HEK293 (cell line): ENCODE measurements at regions not wholly inside any gene's neighbourhood (a gene's known extent, or its start where the extent isn't known, plus 50 kb on each side); places are given as distances from the start of the nearest gene placed in this dataset.

Experiments
- CTCF ChIA-PET: fragments of 350-600 bp; formaldehyde crosslinking; extraction: SDS; loops from one replicate; lab custom pipeline; 2021; ENCODE audit warnings: antibody characterized with exemption; lab: Yijun Ruan, JAX
- POLR2A ChIA-PET: fragments of 300-600 bp; formaldehyde crosslinking; extraction: SDS; loops from one replicate; lab custom pipeline; 2020; ENCODE audit warnings: antibody characterized with exemption, inconsistent platforms; lab: Yijun Ruan, JAX
- H3K27ac ChIP-seq: fragments of 200-500 bp; sonication (Bioruptor generic); 2 replicates; pipeline ENCODE4 v1.5.1; 2014; ENCODE audit warnings: low read depth, low read length, control low read depth, inconsistent platforms; ENCODE audit errors: extremely low read depth
- H3K36me3 ChIP-seq, 2 experiments: fragments of 200-500 bp in 1 of 2; sonication (Bioruptor generic) in 1 of 2; 1 replicate in 1 of 2; 2 replicates in 1 of 2; pipeline ENCODE4 v1.5.1; 2014 to 2017; ENCODE audit warnings: inconsistent platforms in 2 of 2, low read length in 2 of 2; ENCODE audit not compliant: control insufficient read depth in 2 of 2, insufficient read depth in 1 of 2
- H3K4me1 ChIP-seq: fragments of 200-500 bp; sonication (Bioruptor generic); 2 replicates; pipeline ENCODE4 v1.5.1; 2014; ENCODE audit warnings: mild to moderate bottlenecking, low read length, inconsistent platforms; ENCODE audit not compliant: control insufficient read depth, insufficient read depth
- H3K4me3 ChIP-seq: 2 replicates; pipeline ENCODE4 v1.5.1; 2011; ENCODE audit warnings: low read depth, mild to moderate bottlenecking, control low read depth, low read length, moderate library complexity
- H3K9me3 ChIP-seq: fragments of 200-500 bp; sonication (Bioruptor generic); 2 replicates; pipeline ENCODE4 v1.5.1; 2014; ENCODE audit warnings: low read depth, low read length, inconsistent platforms; ENCODE audit not compliant: control insufficient read depth, insufficient read depth
- ATF2 ChIP-seq: fragments of 450-650 bp; formaldehyde crosslinking; IDR thresholded peaks from 2 replicates; pipeline ENCODE4 v1.5.1; 2016; ENCODE audit warnings: missing biosample characterization, missing genetic modification characterization, low read depth
- HOXD13 ChIP-seq: sonication (generic); formaldehyde crosslinking; IDR thresholded peaks from 2 replicates; pipeline ENCODE4 v1.8.0; 2022; ENCODE audit warnings: missing genetic modification reagents, borderline replicate concordance
- RBAK ChIP-seq: fragments of 450-650 bp; formaldehyde crosslinking; IDR thresholded peaks from 2 replicates; pipeline ENCODE4 v1.5.1; 2016; ENCODE audit warnings: missing biosample characterization, missing genetic modification characterization
- SETDB1 ChIP-seq: IDR thresholded peaks from one replicate; pipeline ENCODE4 v1.6.1; 2017; ENCODE audit warnings: mild to moderate bottlenecking, low read length, moderate library complexity, mixed read lengths; ENCODE audit not compliant: insufficient read length
- SP2 ChIP-seq: fragments of 450-650 bp; formaldehyde crosslinking; IDR thresholded peaks from 2 replicates; pipeline ENCODE4 v1.5.1; 2016; ENCODE audit warnings: missing biosample characterization, missing genetic modification characterization
- SP3 ChIP-seq: fragments of 450-650 bp; formaldehyde crosslinking; IDR thresholded peaks from 2 replicates; pipeline ENCODE4 v1.5.1; 2016; ENCODE audit warnings: missing biosample characterization, missing genetic modification characterization
- ZBTB17 ChIP-seq: fragments of 450-650 bp; formaldehyde crosslinking; IDR thresholded peaks from 2 replicates; pipeline ENCODE4 v1.5.1; 2016; ENCODE audit warnings: missing biosample characterization, missing genetic modification characterization
- ZBTB20 ChIP-seq: fragments of 450-650 bp; formaldehyde crosslinking; IDR thresholded peaks from 2 replicates; pipeline ENCODE4 v1.5.1; 2016; ENCODE audit warnings: missing biosample characterization, missing genetic modification characterization
- ZEB2 ChIP-seq: fragments of 450-650 bp; formaldehyde crosslinking; IDR thresholded peaks from 2 replicates; pipeline ENCODE4 v1.5.1; 2016; ENCODE audit warnings: missing biosample characterization, missing genetic modification characterization
- ZFP69B ChIP-seq: fragments of 450-650 bp; formaldehyde crosslinking; IDR thresholded peaks from 2 replicates; pipeline ENCODE4 v1.5.1; 2016; ENCODE audit warnings: missing biosample characterization, missing genetic modification characterization
- ZNF184 ChIP-seq: fragments of 450-650 bp; IDR thresholded peaks from 2 replicates; pipeline ENCODE4 v1.5.1; 2018; ENCODE audit warnings: missing biosample characterization, mild to moderate bottlenecking, missing genetic modification characterization
- ZNF19 ChIP-seq: fragments of 450-650 bp; formaldehyde crosslinking; IDR thresholded peaks from 2 replicates; pipeline ENCODE4; 2016; ENCODE audit warnings: missing biosample characterization, missing genetic modification characterization, low read depth
- ZNF202 ChIP-seq: fragments of 450-650 bp; formaldehyde crosslinking; IDR thresholded peaks from 2 replicates; pipeline ENCODE4 v1.5.1; 2016; ENCODE audit warnings: missing biosample characterization, missing genetic modification characterization, borderline replicate concordance
- ZNF221 ChIP-seq: fragments of 450-650 bp; formaldehyde crosslinking; IDR thresholded peaks from 2 replicates; pipeline ENCODE4 v1.5.1; 2017; ENCODE audit warnings: missing biosample characterization, missing genetic modification characterization, borderline replicate concordance
- ZNF248 ChIP-seq: fragments of 450-650 bp; formaldehyde crosslinking; IDR thresholded peaks from 2 replicates; pipeline ENCODE4 v1.5.1; 2017; ENCODE audit warnings: missing biosample characterization, missing genetic modification characterization
- ZNF266 ChIP-seq: fragments of 450-650 bp; formaldehyde crosslinking; IDR thresholded peaks from 2 replicates; pipeline ENCODE4 v1.5.1; 2016; ENCODE audit warnings: missing biosample characterization, missing genetic modification characterization, low read depth
- ZNF274 ChIP-seq, 2 experiments: fragments of 200-500 bp in 1 of 2; fragments of 450-650 bp in 1 of 2; sonication (Bioruptor generic) in 1 of 2; formaldehyde crosslinking in 1 of 2; IDR thresholded peaks; 2 replicates each; pipeline versions ENCODE4 v1.5.1 to v1.6.1; 2014 to 2016; ENCODE audit warnings: borderline replicate concordance in 1 of 2, inconsistent platforms in 1 of 2, low read length in 1 of 2, missing biosample characterization in 1 of 2, missing genetic modification characterization in 1 of 2
- ZNF416 ChIP-seq: fragments of 450-650 bp; formaldehyde crosslinking; IDR thresholded peaks from 2 replicates; pipeline ENCODE4 v1.5.1; 2016; ENCODE audit warnings: missing biosample characterization, missing genetic modification characterization
- ZNF473 ChIP-seq: fragments of 450-650 bp; formaldehyde crosslinking; IDR thresholded peaks from 2 replicates; pipeline ENCODE4 v1.5.1; 2017; ENCODE audit warnings: missing biosample characterization, missing genetic modification characterization
- ZNF48 ChIP-seq: fragments of 450-650 bp; formaldehyde crosslinking; IDR thresholded peaks from 2 replicates; pipeline ENCODE4 v1.5.1; 2016; ENCODE audit warnings: missing biosample characterization, missing genetic modification characterization
- ZNF501 ChIP-seq: fragments of 450-650 bp; formaldehyde crosslinking; IDR thresholded peaks from 2 replicates; pipeline ENCODE4 v1.5.1; 2016; ENCODE audit warnings: missing biosample characterization, missing genetic modification characterization
- ZNF514 ChIP-seq: fragments of 450-650 bp; formaldehyde crosslinking; IDR thresholded peaks from 2 replicates; pipeline ENCODE4 v1.5.1; 2016; ENCODE audit warnings: missing biosample characterization, missing genetic modification characterization
- ZNF529 ChIP-seq: fragments of 450-650 bp; formaldehyde crosslinking; IDR thresholded peaks from 2 replicates; pipeline ENCODE4 v1.5.1; 2017; ENCODE audit warnings: missing genetic modification characterization, missing biosample characterization; ENCODE audit not compliant: insufficient replicate concordance
- ZNF544 ChIP-seq: fragments of 450-650 bp; formaldehyde crosslinking; IDR thresholded peaks from 2 replicates; pipeline ENCODE4 v1.5.0; 2017; ENCODE audit warnings: missing biosample characterization, missing genetic modification characterization
- ZNF560 ChIP-seq: fragments of 450-650 bp; formaldehyde crosslinking; IDR thresholded peaks from 2 replicates; pipeline ENCODE4 v1.5.1; 2017; ENCODE audit warnings: missing biosample characterization, missing genetic modification characterization, borderline replicate concordance
- ZNF571 ChIP-seq: fragments of 450-650 bp; formaldehyde crosslinking; IDR thresholded peaks from 2 replicates; pipeline ENCODE4 v1.5.0; 2017; ENCODE audit warnings: missing biosample characterization, missing genetic modification characterization
- ZNF580 ChIP-seq: fragments of 450-650 bp; formaldehyde crosslinking; IDR thresholded peaks from 2 replicates; pipeline ENCODE4 v1.5.1; 2016; ENCODE audit warnings: missing biosample characterization, missing genetic modification characterization
- ZNF626 ChIP-seq: fragments of 450-650 bp; sonication (Bioruptor Pico); formaldehyde crosslinking; IDR thresholded peaks from 2 replicates; pipeline ENCODE4 v1.5.1; 2018; ENCODE audit warnings: missing biosample characterization, missing genetic modification characterization, inconsistent platforms
- ZNF776 ChIP-seq: fragments of 450-650 bp; formaldehyde crosslinking; IDR thresholded peaks from 2 replicates; pipeline ENCODE4 v1.5.0; 2017; ENCODE audit warnings: missing biosample characterization, missing genetic modification characterization, borderline replicate concordance
- ZNF791 ChIP-seq: fragments of 450-650 bp; formaldehyde crosslinking; IDR thresholded peaks from 2 replicates; pipeline ENCODE4 v1.5.1; 2016; ENCODE audit warnings: missing biosample characterization, missing genetic modification characterization
- ZSCAN30 ChIP-seq: fragments of 450-650 bp; IDR thresholded peaks from 2 replicates; pipeline ENCODE4 v1.5.1; 2018; ENCODE audit warnings: missing biosample characterization, mild to moderate bottlenecking, missing genetic modification characterization, moderate library complexity
- TF ChIP-seq, protein P1 (sequence below): fragments of 450-650 bp; formaldehyde crosslinking; IDR thresholded peaks from 2 replicates; pipeline ENCODE4 v1.5.1; 2016; ENCODE audit warnings: missing biosample characterization, missing genetic modification characterization

DNA sequence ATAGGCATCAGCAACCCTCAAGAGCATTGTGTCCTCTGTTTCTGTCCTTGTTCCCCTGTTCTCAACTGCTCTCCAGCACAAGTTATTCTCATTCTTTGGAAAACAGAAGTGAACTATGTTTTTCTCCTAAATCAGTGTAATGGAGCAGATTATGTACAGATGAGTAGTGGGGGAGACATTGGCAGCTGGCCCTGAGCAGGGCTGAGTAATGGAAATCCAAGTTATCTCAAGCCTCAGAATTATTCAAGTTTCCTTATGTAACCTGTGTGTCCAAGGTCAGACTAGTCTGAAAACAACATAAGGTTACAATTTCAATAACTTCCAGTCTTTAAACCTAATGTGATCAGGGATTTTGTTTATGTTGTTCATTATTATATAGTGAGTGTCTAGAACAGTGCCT is 116.1 kb upstream of the FUT8 start:
- TF ChIP-seq ZNF416 (tag by site-specific recombination) (no peak), ZFP69B (tag by site-specific recombination) (no peak), SP2 (tag by site-specific recombination) (no peak), ZNF791 (tag by site-specific recombination) (no peak), ZNF560 (tag by site-specific recombination) (no peak), ZNF544 (tag by site-specific recombination) (no peak), ZNF571 (tag by site-specific recombination) (no peak), ATF2 (tag by site-specific recombination) (no peak), ZNF529 (tag by site-specific recombination) (no peak), ZNF473 (tag by site-specific recombination) (no peak), ZNF221 (no peak), ZNF184 (tag by site-specific recombination) (no peak), ZSCAN30 (tag by site-specific recombination) (no peak), ZNF501 (no peak), HOXD13 (no peak), ZNF274 (IDR thresholded peaks at IDR 0.05; ENCODE audit: low read length) (no peak), ZNF274 (tag by site-specific recombination; IDR thresholded peaks at IDR 0.05; ENCODE audit: borderline replicate concordance) (no peak), ZNF248 (tag by site-specific recombination) (no peak)
- TF ChIP-seq, protein P1, sequence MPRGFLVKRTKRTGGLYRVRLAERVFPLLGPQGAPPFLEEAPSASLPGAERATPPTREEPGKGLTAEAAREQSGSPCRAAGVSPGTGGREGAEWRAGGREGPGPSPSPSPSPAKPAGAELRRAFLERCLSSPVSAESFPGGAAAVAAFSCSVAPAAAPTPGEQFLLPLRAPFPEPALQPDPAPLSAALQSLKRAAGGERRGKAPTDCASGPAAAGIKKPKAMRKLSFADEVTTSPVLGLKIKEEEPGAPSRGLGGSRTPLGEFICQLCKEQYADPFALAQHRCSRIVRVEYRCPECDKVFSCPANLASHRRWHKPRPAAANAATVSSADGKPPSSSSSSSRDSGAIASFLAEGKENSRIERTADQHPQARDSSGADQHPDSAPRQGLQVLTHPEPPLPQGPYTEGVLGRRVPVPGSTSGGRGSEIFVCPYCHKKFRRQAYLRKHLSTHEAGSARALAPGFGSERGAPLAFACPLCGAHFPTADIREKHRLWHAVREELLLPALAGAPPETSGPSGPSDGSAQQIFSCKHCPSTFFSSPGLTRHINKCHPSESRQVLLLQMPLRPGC (tag by site-specific recombination), result no peak
- H3K9me3 ChIP-seq, result no peaks in the 10 kb centered on the region
- POLR2A ChIA-PET, result no interaction called here
- CTCF ChIA-PET, result no interaction called here
- H3K4me1 ChIP-seq, result no peaks in the 10 kb centered on the region
- H3K36me3 ChIP-seq, result no peaks in the 10 kb centered on the region
- no peak overlapping the region for H3K4me3 ChIP-seq
- H3K27ac ChIP-seq, result no peak overlapping the region

DNA sequence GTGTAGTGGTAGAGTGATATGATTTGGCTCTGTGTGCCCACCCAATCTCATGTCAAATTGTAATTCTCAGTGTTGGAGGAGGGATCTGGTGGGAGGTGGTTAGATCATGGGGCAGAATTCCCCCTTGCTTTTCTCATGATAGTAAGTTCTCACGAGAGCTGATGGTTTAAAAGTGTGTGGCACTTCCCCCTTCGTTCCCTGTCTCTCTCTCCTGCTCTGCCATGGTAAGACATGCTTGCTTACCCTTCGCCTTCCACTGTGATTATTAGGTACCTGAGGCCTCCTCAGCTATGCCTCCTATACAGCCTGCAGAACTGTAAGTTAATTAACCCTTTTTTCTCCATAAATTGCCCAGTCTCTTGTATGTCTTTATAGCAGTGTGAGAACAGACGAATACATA is 115.7 kb upstream of the FUT8 start:
- no peaks in the 10 kb centered on the region for H3K9me3 ChIP-seq
- no peak overlapping the region for H3K27ac ChIP-seq
- TF ChIP-seq ZNF776 (tag by site-specific recombination), result no peak
- no peak for TF ChIP-seq ZNF202 (tag by site-specific recombination)
- no peak for TF ChIP-seq ZEB2 (tag by site-specific recombination)
- no peak for TF ChIP-seq ZNF19 (tag by site-specific recombination)
- TF ChIP-seq ZNF266, result no peak
- no peak for TF ChIP-seq SETDB1
- TF ChIP-seq SP3 (tag by site-specific recombination), result no peak
- no peak for TF ChIP-seq RBAK
- no peak for TF ChIP-seq ZNF580
- TF ChIP-seq ZBTB20 (tag by site-specific recombination), result no peak
- no peak for TF ChIP-seq ZNF529 (tag by site-specific recombination)
- no peak for TF ChIP-seq ZNF184 (tag by site-specific recombination)
- no peak for TF ChIP-seq ZNF48 (tag by site-specific recombination)
- TF ChIP-seq ZNF514 (tag by site-specific recombination), result no peak
- no peak for TF ChIP-seq ZBTB17 (tag by site-specific recombination)
- no peak for TF ChIP-seq ZNF626
- H3K4me3 ChIP-seq, result no peak overlapping the region
- no peaks in the 10 kb centered on the region for H3K4me1 ChIP-seq
- ChIA-PET POLR2A (no interaction called here), CTCF (interaction anchor here (0.6 kb wide), 1 partner anchor 529 kb away, joined by 3 read pairs; no protein-coding TSS in a partner anchor)
- H3K36me3 ChIP-seq, result no peaks in the 10 kb centered on the region
